ENCODE measurements at regions not wholly inside any gene's neighbourhood (a gene's known extent, or its start where the extent isn't known, plus 50 kb on each side); places are given as distances from the start of the nearest gene placed in this dataset.
A peak's percentile ranks its signal among the peaks of the same experiment; 100 is the strongest.

DNA sequence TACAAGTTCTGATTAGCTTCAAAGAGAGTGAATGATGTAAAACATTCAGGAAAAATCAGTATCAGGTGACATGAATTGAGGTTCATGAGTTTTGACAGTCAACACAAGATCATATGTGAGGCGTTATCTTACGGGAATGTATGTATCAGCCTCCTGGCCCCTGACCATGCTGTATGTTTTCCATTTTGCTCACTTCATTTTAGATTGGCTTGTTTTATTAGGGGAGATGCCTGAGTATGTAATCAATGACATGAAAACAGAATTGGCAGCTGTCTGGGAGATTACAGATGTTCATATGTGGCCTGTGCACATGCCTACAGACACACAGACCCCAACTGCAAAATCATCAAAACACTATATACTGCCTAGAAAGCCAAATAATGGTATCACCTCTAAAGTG, 168.5 kb upstream of the RND3 start:
- no peaks in the 10 kb centered on the region for H3K27me3 ChIP-seq (ENCODE audit: control insufficient read depth in 5 of 5, insufficient read depth in 4 of 5, low read length in 5 of 5)
- peaks cover 0 to 8% (median 0%) of the 10 kb centered on the region in 5 donors for H3K9me3 ChIP-seq (ENCODE audit: control insufficient read depth in 5 of 5, low read length in 5 of 5)
- H3K4me1 ChIP-seq (ENCODE audit: control insufficient read depth in 5 of 5, insufficient read depth in 5 of 5, low read length in 5 of 5), result peaks cover 0 to 12% (median 0%) of the 10 kb centered on the region in 5 donors
- H3K36me3 ChIP-seq (ENCODE audit: control insufficient read depth in 5 of 5, insufficient read depth in 5 of 5, low read length in 5 of 5), result no peaks in the 10 kb centered on the region
- H3K9ac ChIP-seq (ENCODE audit: low read length in 5 of 5), result no peak overlapping the region
- H3K27ac ChIP-seq (ENCODE audit: low read depth, low read length), result no peak overlapping the region
- no peak overlapping the region for H3K4me3 ChIP-seq (ENCODE audit: low read depth in 1 of 5, low read length in 5 of 5)

GRCh38 chr2:150653351-150653750, 165.9 kb upstream of the RND3 start:
- Histone ChIP-seq H3K27ac (ENCODE audit: low read depth, low read length) (no peak overlapping the region), H3K9me3 (ENCODE audit: control insufficient read depth in 5 of 5, low read length in 5 of 5) (peaks cover 0 to 8% (median 0%) of the 10 kb centered on the region in 5 donors), H3K27me3 (ENCODE audit: control insufficient read depth in 5 of 5, insufficient read depth in 4 of 5, low read length in 5 of 5) (no peaks in the 10 kb centered on the region), H3K4me3 (ENCODE audit: low read depth in 1 of 5, low read length in 5 of 5) (no peak overlapping the region), H3K36me3 (ENCODE audit: control insufficient read depth in 5 of 5, insufficient read depth in 5 of 5, low read length in 5 of 5) (no peaks in the 10 kb centered on the region), H3K4me1 (ENCODE audit: control insufficient read depth in 5 of 5, insufficient read depth in 5 of 5, low read length in 5 of 5) (peaks cover 0 to 12% (median 0%) of the 10 kb centered on the region in 5 donors), H3K9ac (ENCODE audit: low read length in 5 of 5) (no peak overlapping the region)

GRCh38 chr2:150647943-150648342, 160.5 kb upstream of the RND3 start:
- Histone ChIP-seq H3K4me1 (ENCODE audit: control insufficient read depth in 5 of 5, insufficient read depth in 5 of 5, low read length in 5 of 5) (peaks cover 0 to 2% (median 0%) of the 10 kb centered on the region in 5 donors), H3K27ac (ENCODE audit: low read depth, low read length) (no peak overlapping the region), H3K36me3 (ENCODE audit: control insufficient read depth in 5 of 5, insufficient read depth in 5 of 5, low read length in 5 of 5) (no peaks in the 10 kb centered on the region), H3K4me3 (ENCODE audit: low read depth in 1 of 5, low read length in 5 of 5) (no peak overlapping the region), H3K27me3 (ENCODE audit: control insufficient read depth in 5 of 5, insufficient read depth in 4 of 5, low read length in 5 of 5) (no peaks in the 10 kb centered on the region), H3K9me3 (ENCODE audit: control insufficient read depth in 5 of 5, low read length in 5 of 5) (no peaks in the 10 kb centered on the region), H3K9ac (ENCODE audit: low read length in 5 of 5) (no peak overlapping the region)

- no peak overlapping the region for H3K4me3 ChIP-seq (ENCODE audit: low read depth in 1 of 5, low read length in 5 of 5)
- no peak overlapping the region for H3K27ac ChIP-seq (ENCODE audit: low read depth, low read length)
- no peaks in the 10 kb centered on the region for H3K4me1 ChIP-seq (ENCODE audit: control insufficient read depth in 5 of 5, insufficient read depth in 5 of 5, low read length in 5 of 5)
- no peak overlapping the region for H3K9ac ChIP-seq (ENCODE audit: low read length in 5 of 5)
- no peaks in the 10 kb centered on the region for H3K36me3 ChIP-seq (ENCODE audit: control insufficient read depth in 5 of 5, insufficient read depth in 5 of 5, low read length in 5 of 5)
- H3K27me3 ChIP-seq (ENCODE audit: control insufficient read depth in 5 of 5, insufficient read depth in 4 of 5, low read length in 5 of 5), result no peaks in the 10 kb centered on the region
- H3K9me3 ChIP-seq (ENCODE audit: control insufficient read depth in 5 of 5, low read length in 5 of 5), result no peaks in the 10 kb centered on the region
These were observed 159.3 kb upstream of the RND3 start for GRCh38 chr2:150646746-150647145.

DNA sequence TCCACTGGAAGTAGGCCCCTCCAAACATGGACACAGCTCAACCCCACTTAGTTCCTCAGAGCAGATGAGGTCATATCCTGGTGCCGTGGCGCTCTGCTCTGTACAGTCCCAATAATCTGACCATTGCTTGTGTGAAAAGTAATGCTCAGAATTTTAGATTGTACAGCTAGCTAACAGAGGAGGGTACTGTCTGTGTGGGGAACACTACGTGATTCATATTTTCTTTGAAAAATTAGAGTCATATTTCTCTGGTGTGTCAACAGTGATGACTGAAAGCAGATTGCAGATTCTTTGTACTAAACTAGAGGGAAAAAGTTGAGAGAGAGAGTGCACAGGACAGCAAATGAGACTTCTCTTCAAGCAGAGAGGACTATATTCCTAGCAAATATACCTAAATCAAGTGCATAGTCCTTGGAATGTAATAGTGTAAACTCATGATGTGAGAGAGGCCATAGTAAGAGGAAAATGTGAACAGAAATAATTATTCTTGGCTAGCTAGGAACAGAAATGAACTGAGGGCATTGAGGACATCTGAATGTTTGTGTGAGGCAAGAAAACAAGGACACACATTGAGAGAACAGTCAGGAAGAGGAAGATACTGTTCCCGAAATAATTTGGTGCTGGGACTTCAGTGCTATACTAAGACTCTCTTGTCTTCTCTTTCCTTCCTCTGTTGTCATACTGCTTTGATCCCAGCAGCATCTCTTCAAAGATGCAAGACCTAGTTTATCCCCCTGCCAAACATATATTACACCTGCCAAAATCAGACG, 157.0 kb upstream of the RND3 start:
- no peak overlapping the region for H3K27ac ChIP-seq (ENCODE audit: low read depth, low read length)
- H3K9me3 ChIP-seq (ENCODE audit: control insufficient read depth in 5 of 5, low read length in 5 of 5), result no peaks in the 10 kb centered on the region
- peaks cover 0 to 10% (median 4%) of the 10 kb centered on the region in 5 donors for H3K4me1 ChIP-seq (ENCODE audit: control insufficient read depth in 5 of 5, insufficient read depth in 5 of 5, low read length in 5 of 5)
- H3K9ac ChIP-seq (ENCODE audit: low read length in 5 of 5), result no peak overlapping the region
- H3K4me3 ChIP-seq (ENCODE audit: low read depth in 1 of 5, low read length in 5 of 5), result no peak overlapping the region
- H3K36me3 ChIP-seq (ENCODE audit: control insufficient read depth in 5 of 5, insufficient read depth in 5 of 5, low read length in 5 of 5), result no peaks in the 10 kb centered on the region
- no peaks in the 10 kb centered on the region for H3K27me3 ChIP-seq (ENCODE audit: control insufficient read depth in 5 of 5, insufficient read depth in 4 of 5, low read length in 5 of 5)

GRCh38 chr2:150643114-150643725, 155.8 kb upstream of the RND3 start:
- Histone ChIP-seq H3K9me3 (ENCODE audit: control insufficient read depth in 5 of 5, low read length in 5 of 5) (no peaks in the 10 kb centered on the region), H3K4me1 (ENCODE audit: control insufficient read depth in 5 of 5, insufficient read depth in 5 of 5, low read length in 5 of 5) (peaks cover 0 to 12% (median 8%) of the 10 kb centered on the region in 5 donors), H3K27ac (ENCODE audit: low read depth, low read length) (no peak overlapping the region), H3K4me3 (ENCODE audit: low read depth in 1 of 5, low read length in 5 of 5) (no peak overlapping the region), H3K36me3 (ENCODE audit: control insufficient read depth in 5 of 5, insufficient read depth in 5 of 5, low read length in 5 of 5) (no peaks in the 10 kb centered on the region), H3K27me3 (ENCODE audit: control insufficient read depth in 5 of 5, insufficient read depth in 4 of 5, low read length in 5 of 5) (no peaks in the 10 kb centered on the region), H3K9ac (ENCODE audit: low read length in 5 of 5) (no peak overlapping the region)

DNA sequence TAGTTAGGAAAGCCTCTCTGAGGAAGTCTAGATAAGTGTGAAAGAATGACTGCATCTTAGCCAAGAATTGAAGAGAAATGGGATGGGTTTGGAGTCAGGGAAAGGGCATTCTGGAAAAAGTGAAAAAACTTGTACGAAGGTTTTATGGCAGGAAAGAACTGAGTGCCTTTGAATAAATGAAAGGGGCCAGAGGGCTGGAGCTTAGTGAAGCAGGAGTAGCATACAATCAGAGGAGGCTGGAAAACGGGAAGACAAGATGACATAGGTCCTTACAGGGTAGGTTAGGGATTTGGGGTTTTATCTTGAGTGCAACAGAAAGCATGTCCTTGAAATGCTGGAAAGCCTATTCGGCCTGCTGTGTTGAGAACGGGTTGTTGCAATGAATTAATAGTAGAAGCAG, 152.6 kb upstream of the RND3 start:
- H3K4me1 ChIP-seq (ENCODE audit: control insufficient read depth in 5 of 5, insufficient read depth in 5 of 5, low read length in 5 of 5), result peaks cover 0 to 12% (median 8%) of the 10 kb centered on the region in 5 donors
- no peaks in the 10 kb centered on the region for H3K27me3 ChIP-seq (ENCODE audit: control insufficient read depth in 5 of 5, insufficient read depth in 4 of 5, low read length in 5 of 5)
- H3K4me3 ChIP-seq (ENCODE audit: low read depth in 1 of 5, low read length in 5 of 5), result peak overlapping the region in 1 of 5 donors; percentile 45
- peak overlapping the region; percentile 54 for H3K27ac ChIP-seq (ENCODE audit: low read depth, low read length)
- no peaks in the 10 kb centered on the region for H3K36me3 ChIP-seq (ENCODE audit: control insufficient read depth in 5 of 5, insufficient read depth in 5 of 5, low read length in 5 of 5)
- H3K9me3 ChIP-seq (ENCODE audit: control insufficient read depth in 5 of 5, low read length in 5 of 5), result no peaks in the 10 kb centered on the region
- peak overlapping the region in 1 of 5 donors; percentile 50 for H3K9ac ChIP-seq (ENCODE audit: low read length in 5 of 5)

GRCh38 chr2:150639383-150639782, 151.9 kb upstream of the RND3 start:
- Histone ChIP-seq H3K27me3 (ENCODE audit: control insufficient read depth in 5 of 5, insufficient read depth in 4 of 5, low read length in 5 of 5) (no peaks in the 10 kb centered on the region), H3K9ac (ENCODE audit: low read length in 5 of 5) (no peak overlapping the region), H3K27ac (ENCODE audit: low read depth, low read length) (peak overlapping the region; percentile 54), H3K36me3 (ENCODE audit: control insufficient read depth in 5 of 5, insufficient read depth in 5 of 5, low read length in 5 of 5) (no peaks in the 10 kb centered on the region), H3K4me1 (ENCODE audit: control insufficient read depth in 5 of 5, insufficient read depth in 5 of 5, low read length in 5 of 5) (peaks cover 0 to 12% (median 8%) of the 10 kb centered on the region in 5 donors), H3K4me3 (ENCODE audit: low read depth in 1 of 5, low read length in 5 of 5) (no peak overlapping the region), H3K9me3 (ENCODE audit: control insufficient read depth in 5 of 5, low read length in 5 of 5) (no peaks in the 10 kb centered on the region)

DNA sequence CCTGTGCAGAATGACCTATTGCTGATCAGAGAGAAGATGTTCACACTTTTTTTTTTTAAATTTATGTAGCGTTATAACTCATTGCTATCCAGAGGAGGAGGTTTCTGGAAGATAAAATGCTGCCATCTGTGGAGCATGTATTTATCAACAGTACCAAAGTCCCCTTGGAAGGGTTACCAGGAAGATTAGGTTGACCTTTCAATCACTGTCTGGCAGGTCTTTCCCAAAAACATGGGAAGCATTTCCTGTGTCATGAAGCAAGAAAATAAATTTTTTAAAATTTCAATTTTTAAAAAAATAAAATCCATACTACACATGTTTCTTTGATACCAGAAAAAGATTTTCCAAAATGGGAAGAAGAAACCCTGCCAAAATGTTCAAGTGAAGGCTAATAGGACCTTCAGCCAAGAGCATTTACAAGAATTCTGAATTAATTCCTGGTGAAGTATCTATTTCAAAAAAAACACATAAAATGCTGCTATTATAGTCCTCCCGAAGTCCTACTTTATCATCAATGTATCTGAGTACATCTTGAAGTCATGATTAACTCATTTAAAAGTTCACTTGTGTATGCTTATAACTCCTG, 143.9 kb upstream of the RND3 start:
- no peaks in the 10 kb centered on the region for H3K36me3 ChIP-seq (ENCODE audit: control insufficient read depth in 5 of 5, insufficient read depth in 5 of 5, low read length in 5 of 5)
- no peak overlapping the region for H3K9ac ChIP-seq (ENCODE audit: low read length in 5 of 5)
- H3K27me3 ChIP-seq (ENCODE audit: control insufficient read depth in 5 of 5, insufficient read depth in 4 of 5, low read length in 5 of 5), result no peaks in the 10 kb centered on the region
- no peak overlapping the region for H3K27ac ChIP-seq (ENCODE audit: low read depth, low read length)
- peaks cover 0 to 5% (median 4%) of the 10 kb centered on the region in 5 donors for H3K4me1 ChIP-seq (ENCODE audit: control insufficient read depth in 5 of 5, insufficient read depth in 5 of 5, low read length in 5 of 5)
- no peak overlapping the region for H3K4me3 ChIP-seq (ENCODE audit: low read depth in 1 of 5, low read length in 5 of 5)
- H3K9me3 ChIP-seq (ENCODE audit: control insufficient read depth in 5 of 5, low read length in 5 of 5), result no peaks in the 10 kb centered on the region

- Histone ChIP-seq H3K4me1 (ENCODE audit: control insufficient read depth in 5 of 5, insufficient read depth in 5 of 5, low read length in 5 of 5) (peaks cover 0 to 5% (median 4%) of the 10 kb centered on the region in 5 donors), H3K36me3 (ENCODE audit: control insufficient read depth in 5 of 5, insufficient read depth in 5 of 5, low read length in 5 of 5) (no peaks in the 10 kb centered on the region), H3K9ac (ENCODE audit: low read length in 5 of 5) (no peak overlapping the region), H3K27me3 (ENCODE audit: control insufficient read depth in 5 of 5, insufficient read depth in 4 of 5, low read length in 5 of 5) (no peaks in the 10 kb centered on the region), H3K27ac (ENCODE audit: low read depth, low read length) (no peak overlapping the region), H3K9me3 (ENCODE audit: control insufficient read depth in 5 of 5, low read length in 5 of 5) (no peaks in the 10 kb centered on the region), H3K4me3 (ENCODE audit: low read depth in 1 of 5, low read length in 5 of 5) (no peak overlapping the region)
These were observed 143.2 kb upstream of the RND3 start for GRCh38 chr2:150630587-150631235.
